DOHH2 (cell line): ENCODE measurements at regions not wholly inside any gene's neighbourhood (a gene's known extent, or its start where the extent isn't known, plus 50 kb on each side); places are given as distances from the start of the nearest gene placed in this dataset.

Source experiments
- H3F3A ChIP-seq: fragments of 200-600 bp; sonication (generic), shearing (Covaris generic); 2 replicates; pipeline ENCODE4 v1.6.0; 2016; ENCODE audit warnings: antibody characterized with exemption, mild to moderate bottlenecking; ENCODE audit not compliant: control insufficient read depth, insufficient read depth
- H3K27ac ChIP-seq: fragments of 200-600 bp; sonication (generic); 2 replicates; pipeline ENCODE4 v1.5.1; 2014; ENCODE audit warnings: low read depth, mild to moderate bottlenecking, low read length, moderate library complexity
- H3K27me3 ChIP-seq: fragments of 200-600 bp; sonication (generic); 2 replicates; pipeline ENCODE4 v1.6.1; 2014; ENCODE audit warnings: mild to moderate bottlenecking, low read length, mixed read lengths; ENCODE audit not compliant: control insufficient read depth
- H3K36me3 ChIP-seq: fragments of 200-600 bp; sonication (generic); 2 replicates; pipeline ENCODE4 v1.6.1; 2014; ENCODE audit warnings: mild to moderate bottlenecking, low read length, moderate library complexity, mixed read lengths; ENCODE audit not compliant: control insufficient read depth
- H3K4me1 ChIP-seq: fragments of 200-600 bp; sonication (generic); 2 replicates; pipeline ENCODE4 v1.6.1; 2014; ENCODE audit warnings: mild to moderate bottlenecking, low read length, mixed read lengths; ENCODE audit not compliant: control insufficient read depth
- H3K4me2 ChIP-seq: fragments of 200-600 bp; sonication (generic); 2 replicates; pipeline ENCODE4 v1.6.0; 2014; ENCODE audit warnings: mild to moderate bottlenecking, low read length, moderate library complexity
- H3K4me3 ChIP-seq: fragments of 200-600 bp; sonication (generic); 2 replicates; pipeline ENCODE4 v1.5.1; 2014; ENCODE audit warnings: mild to moderate bottlenecking, low read length, mixed read lengths
- H3K79me2 ChIP-seq: fragments of 200-600 bp; sonication (generic); 2 replicates; pipeline ENCODE4 v1.6.1; 2014; ENCODE audit warnings: mild to moderate bottlenecking, low read length, mixed read lengths; ENCODE audit not compliant: control insufficient read depth
- H3K9me2 ChIP-seq: fragments of 200-600 bp; sonication (generic); replicated peaks from 2 replicates; pipeline ENCODE4 v1.6.1; 2014; ENCODE audit warnings: mild to moderate bottlenecking, low read length, mixed read lengths; ENCODE audit not compliant: control insufficient read depth
- H3K9me3 ChIP-seq: fragments of 200-600 bp; sonication (generic); 2 replicates; pipeline ENCODE4 v1.6.1; 2014; ENCODE audit warnings: antibody characterized with exemption, low read length, mixed read lengths; ENCODE audit not compliant: control insufficient read depth, insufficient read depth
- H4K20me1 ChIP-seq: fragments of 200-600 bp; sonication (generic); 2 replicates; pipeline ENCODE4 v1.6.0; 2014; ENCODE audit warnings: low read depth, mild to moderate bottlenecking, antibody characterized with exemption, low read length, moderate library complexity; ENCODE audit not compliant: control insufficient read depth, insufficient read depth
- EZH2phosphoT487 ChIP-seq: fragments of 200-600 bp; sonication (generic); IDR thresholded peaks from 2 replicates; pipeline ENCODE4 v1.6.1; 2017; ENCODE audit warnings: borderline replicate concordance, mild to moderate bottlenecking, antibody characterized with exemption, low read length, moderate library complexity, mixed read lengths
- TF ChIP-seq, protein P1 (sequence below): fragments of 200-600 bp; sonication (generic); IDR thresholded peaks from one replicate; pipeline ENCODE4 v1.5.1; 2014; ENCODE audit warnings: antibody characterized with exemption, mild to moderate bottlenecking, low read depth, low read length; ENCODE audit not compliant: poor library complexity, severe bottlenecking

DNA sequence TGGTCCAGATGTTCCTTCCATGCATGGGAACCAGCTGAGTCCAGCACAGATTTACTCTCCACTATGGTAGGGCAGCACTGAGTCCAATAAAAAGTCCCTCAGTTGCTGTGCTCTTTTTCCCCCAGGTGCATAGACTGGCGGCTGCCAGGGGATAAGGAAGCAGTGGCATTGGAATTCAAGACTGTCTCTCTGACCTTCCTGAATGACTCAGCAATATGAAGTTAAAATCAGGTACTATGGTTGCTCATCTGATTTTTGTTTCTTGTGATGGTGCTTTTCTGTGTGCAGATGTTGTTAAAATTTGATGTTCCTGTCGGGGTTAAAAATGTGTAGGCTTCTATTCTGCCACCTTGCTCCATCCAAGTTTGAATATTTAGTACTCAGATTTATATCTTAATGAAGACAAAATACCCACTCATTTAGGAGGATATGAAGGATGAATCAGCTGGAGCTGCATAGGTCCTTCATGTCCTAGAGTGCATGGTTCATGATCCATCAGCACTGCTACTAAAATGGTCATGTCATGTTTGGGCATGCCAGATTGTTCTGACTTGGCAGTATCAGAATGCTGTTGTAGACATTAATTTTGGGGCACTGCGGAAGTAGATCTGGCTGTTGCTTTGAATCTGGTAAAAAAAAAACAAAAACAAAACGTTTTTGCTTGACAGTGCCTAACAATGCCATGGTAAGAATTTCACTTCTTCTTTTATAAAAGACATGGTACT lies 321.2 kb upstream of the MAP3K7 start:
- Histone ChIP-seq H3K27ac (no peak overlapping the region), H3K79me2 (no peaks in the 10 kb centered on the region), H3K4me1 (no peaks in the 10 kb centered on the region), H3K4me3 (no peak overlapping the region), H3K9me2 (no peaks in the 10 kb centered on the region), H3K27me3 (no peaks in the 10 kb centered on the region), H3K36me3 (no peaks in the 10 kb centered on the region), H4K20me1 (no peaks in the 10 kb centered on the region), H3K9me3 (no peaks in the 10 kb centered on the region), H3K4me2 (no peak overlapping the region), H3F3A (no peaks in the 10 kb centered on the region)
- TF ChIP-seq EZH2phosphoT487: no peak
- TF ChIP-seq, protein P1, sequence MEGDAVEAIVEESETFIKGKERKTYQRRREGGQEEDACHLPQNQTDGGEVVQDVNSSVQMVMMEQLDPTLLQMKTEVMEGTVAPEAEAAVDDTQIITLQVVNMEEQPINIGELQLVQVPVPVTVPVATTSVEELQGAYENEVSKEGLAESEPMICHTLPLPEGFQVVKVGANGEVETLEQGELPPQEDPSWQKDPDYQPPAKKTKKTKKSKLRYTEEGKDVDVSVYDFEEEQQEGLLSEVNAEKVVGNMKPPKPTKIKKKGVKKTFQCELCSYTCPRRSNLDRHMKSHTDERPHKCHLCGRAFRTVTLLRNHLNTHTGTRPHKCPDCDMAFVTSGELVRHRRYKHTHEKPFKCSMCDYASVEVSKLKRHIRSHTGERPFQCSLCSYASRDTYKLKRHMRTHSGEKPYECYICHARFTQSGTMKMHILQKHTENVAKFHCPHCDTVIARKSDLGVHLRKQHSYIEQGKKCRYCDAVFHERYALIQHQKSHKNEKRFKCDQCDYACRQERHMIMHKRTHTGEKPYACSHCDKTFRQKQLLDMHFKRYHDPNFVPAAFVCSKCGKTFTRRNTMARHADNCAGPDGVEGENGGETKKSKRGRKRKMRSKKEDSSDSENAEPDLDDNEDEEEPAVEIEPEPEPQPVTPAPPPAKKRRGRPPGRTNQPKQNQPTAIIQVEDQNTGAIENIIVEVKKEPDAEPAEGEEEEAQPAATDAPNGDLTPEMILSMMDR: no peak

DNA sequence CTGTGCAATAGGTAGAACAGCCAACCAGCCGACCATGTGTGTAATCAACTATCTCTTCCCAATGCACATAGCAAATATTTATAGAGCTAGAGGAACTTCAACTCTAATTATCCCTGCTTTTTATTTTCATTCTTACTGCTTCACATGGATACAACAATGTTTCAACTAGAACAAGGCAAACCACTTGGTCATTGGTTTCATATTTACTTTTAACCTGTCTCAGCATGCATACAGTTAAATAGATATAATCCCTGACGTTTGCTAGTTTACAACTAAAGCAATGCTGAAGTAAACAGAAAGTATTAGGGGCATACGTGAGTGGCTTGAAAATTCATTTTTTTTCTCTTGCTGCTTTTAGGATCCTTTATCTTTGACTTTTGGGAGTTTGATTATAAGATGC lies 318.5 kb upstream of the MAP3K7 start:
- Histone ChIP-seq H3K79me2 (no peaks in the 10 kb centered on the region), H3K4me1 (no peaks in the 10 kb centered on the region), H3K4me2 (no peak overlapping the region), H3K36me3 (no peaks in the 10 kb centered on the region), H3K4me3 (no peak overlapping the region), H3K9me3 (no peaks in the 10 kb centered on the region), H3K27me3 (no peaks in the 10 kb centered on the region), H3K9me2 (no peaks in the 10 kb centered on the region), H3F3A (no peaks in the 10 kb centered on the region), H3K27ac (no peak overlapping the region), H4K20me1 (no peaks in the 10 kb centered on the region)
- TF ChIP-seq EZH2phosphoT487: no peak
- TF ChIP-seq, protein P1: no peak

DNA sequence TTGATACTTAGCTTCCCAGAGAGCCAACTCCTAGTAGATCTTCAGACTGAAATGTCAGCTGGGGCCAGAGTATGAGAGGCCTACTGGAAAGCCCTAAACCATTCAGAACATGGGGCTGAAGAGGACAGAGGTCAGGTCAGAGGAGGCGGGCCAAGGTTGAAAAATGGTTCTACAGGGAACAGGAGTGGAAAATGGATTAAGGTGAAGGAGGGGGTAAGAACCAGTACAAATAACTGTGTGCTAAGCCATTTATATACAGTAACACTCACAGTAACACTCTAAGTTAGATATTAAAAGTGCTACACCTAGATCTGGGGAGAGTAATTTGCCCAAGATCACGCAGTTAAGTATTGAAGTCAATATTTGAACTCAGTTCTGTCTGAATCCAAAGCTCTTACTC lies 313.2 kb upstream of the MAP3K7 start:
- no peak overlapping the region for H3K4me2 ChIP-seq
- no peaks in the 10 kb centered on the region for H3K9me3 ChIP-seq
- no peaks in the 10 kb centered on the region for H4K20me1 ChIP-seq
- no peaks in the 10 kb centered on the region for H3F3A ChIP-seq
- no peaks in the 10 kb centered on the region for H3K9me2 ChIP-seq
- H3K27me3 ChIP-seq: no peaks in the 10 kb centered on the region
- TF ChIP-seq EZH2phosphoT487: no peak
- TF ChIP-seq, protein P1: no peak
- no peaks in the 10 kb centered on the region for H3K79me2 ChIP-seq
- H3K27ac ChIP-seq: no peak overlapping the region
- H3K4me1 ChIP-seq: no peaks in the 10 kb centered on the region
- H3K36me3 ChIP-seq: no peaks in the 10 kb centered on the region
- no peak overlapping the region for H3K4me3 ChIP-seq
